Stimulated activated naive CD4-positive, alpha-beta T cell treated with Interleukin-2 at 50 U/mL for 16 hours (primary cell): ENCODE measurements at regions not wholly inside any gene's neighbourhood (a gene's known extent, or its start where the extent isn't known, plus 50 kb on each side); places are given as distances from the start of the nearest gene placed in this dataset.
"Not testable (repeated sequence)": the region's sequence is repeated elsewhere in the genome, so short reads cannot be mapped to it uniquely, and the experiment has no call there.

Source experiments
- DNase-seq: peaks from one replicate; lab custom pipeline; 2025; lab: John Stamatoyannopoulos, UW

- no peak for DNase-seq
Observed at GRCh38 chr11:123344790-123345357, 85.2 kb upstream of the GRAMD1B start.

GRCh38 chr11:123344188-123344587 is 85.9 kb upstream of the GRAMD1B start:
- DNase-seq, result not testable (repeated sequence)

- no peak for DNase-seq
Observed at GRCh38 chr11:123338997-123339752, 90.9 kb upstream of the GRAMD1B start.

GRCh38 chr11:123338266-123338800 is 91.7 kb upstream of the GRAMD1B start:
- no peak for DNase-seq

GRCh38 chr11:123334925-123335324 is 95.1 kb upstream of the GRAMD1B start:
- no peak for DNase-seq

- not testable (repeated sequence) for DNase-seq
Observed at GRCh38 chr11:123332577-123332976, 97.5 kb upstream of the GRAMD1B start.

GRCh38 chr11:123330948-123331347 is 99.1 kb upstream of the GRAMD1B start:
- DNase-seq, result no peak

GRCh38 chr11:123330471-123330870 is 99.6 kb upstream of the GRAMD1B start:
- DNase-seq, result no peak

- DNase-seq, result no peak
Observed at GRCh38 chr11:123330071-123330470, 100.0 kb upstream of the GRAMD1B start.

GRCh38 chr11:123328281-123328867 is 101.7 kb upstream of the GRAMD1B start:
- DNase-seq, result no peak

- DNase-seq, result no peak
Observed at GRCh38 chr11:123325533-123325932, 104.5 kb upstream of the GRAMD1B start.

GRCh38 chr11:123323568-123323967 is 106.5 kb upstream of the GRAMD1B start:
- DNase-seq, result no peak

GRCh38 chr11:123321636-123322035 is 108.4 kb upstream of the GRAMD1B start:
- no peak for DNase-seq

- no peak for DNase-seq
Observed at GRCh38 chr11:123318623-123319022, 111.4 kb upstream of the GRAMD1B start.

GRCh38 chr11:123318132-123318531 is 111.9 kb upstream of the GRAMD1B start:
- DNase-seq, result not testable (repeated sequence)

GRCh38 chr11:123316003-123316402 is 114.1 kb upstream of the GRAMD1B start:
- DNase-seq, result no peak

GRCh38 chr11:123314972-123315371 is 115.1 kb upstream of the GRAMD1B start:
- no peak for DNase-seq

- DNase-seq, result no peak
Observed at GRCh38 chr11:123313262-123313661, 116.8 kb upstream of the GRAMD1B start.

GRCh38 chr11:123308077-123308476 is 113.0 kb upstream of the CLMP start:
- no peak for DNase-seq

GRCh38 chr11:123307276-123307675 is 112.2 kb upstream of the CLMP start:
- no peak for DNase-seq

GRCh38 chr11:123306531-123306930 is 111.5 kb upstream of the CLMP start:
- DNase-seq, result no peak

- DNase-seq, result no peak
Observed at GRCh38 chr11:123305601-123306375, 110.7 kb upstream of the CLMP start.
